ENCODE measurements at regions not wholly inside any gene's neighbourhood (a gene's known extent, or its start where the extent isn't known, plus 50 kb on each side); places are given as distances from the start of the nearest gene placed in this dataset.

- TF ChIP-seq CTCF (IDR thresholded peaks at IDR 0.05): no peak
- no peak for TF ChIP-seq POLR2AphosphoS5 (IDR thresholded peaks at IDR 0.05; ENCODE audit: insufficient read depth in 1 of 2, low read depth in 1 of 2)
These were observed 229.4 kb upstream of the GALNTL6 start for GRCh38 chr4:171583790-171584189.
